ENCODE measurements at regions not wholly inside any gene's neighbourhood (a gene's known extent, or its start where the extent isn't known, plus 50 kb on each side); places are given as distances from the start of the nearest gene placed in this dataset.

GRCh38 chr6:8529250-8529649, 93.9 kb upstream of the SLC35B3 start:
- H3K36me3 Mint-ChIP-seq = no peaks in the 10 kb centered on the region
- H3K4me3 Mint-ChIP-seq = no peak overlapping the region
- ChIA-PET POLR2A (no interaction called here), CTCF (no interaction called here)
- no peaks in the 10 kb centered on the region for H3K27me3 Mint-ChIP-seq
- intact Hi-C loops (cut with micrococcal nuclease) = no loop called here
- no peak for DNase-seq
- no peak overlapping the region for H3K27ac Mint-ChIP-seq
- no peaks in the 10 kb centered on the region for H3K4me1 Mint-ChIP-seq (ENCODE audit: low read depth)
- no peaks in the 10 kb centered on the region for H3K9me3 Mint-ChIP-seq

DNA sequence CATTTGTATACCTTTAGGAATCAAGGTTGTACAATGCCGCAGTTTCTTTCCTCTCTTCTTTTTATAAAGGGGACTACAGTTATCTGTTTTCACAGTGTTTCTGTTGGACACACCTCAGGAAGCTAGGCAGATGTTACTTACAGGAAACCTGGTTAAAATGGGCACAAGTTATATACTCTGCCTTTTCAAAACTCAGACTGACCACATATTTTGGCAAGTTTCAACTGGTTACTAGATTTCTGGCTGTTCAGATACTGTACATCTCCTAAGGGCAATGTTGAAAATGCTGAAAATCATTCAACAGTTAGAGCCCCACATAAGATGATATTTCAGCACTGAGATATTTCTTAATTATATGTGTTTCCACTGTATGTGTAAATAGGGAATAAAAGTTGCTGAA, 92.5 kb upstream of the SLC35B3 start:
- Mint-ChIP-seq H3K4me3 (no peak overlapping the region), H3K27me3 (no peaks in the 10 kb centered on the region), H3K36me3 (no peaks in the 10 kb centered on the region), H3K27ac (no peak overlapping the region), H3K9me3 (peaks cover 3% of the 10 kb centered on the region), H3K4me1 (ENCODE audit: low read depth) (no peaks in the 10 kb centered on the region)
- CTCF ChIA-PET = no interaction called here
- intact Hi-C loops (cut with micrococcal nuclease) = no loop called here
- DNase-seq = no peak
- POLR2A ChIA-PET = no interaction called here

GRCh38 chr6:8526624-8527023, 91.3 kb upstream of the SLC35B3 start:
- no peak for DNase-seq
- POLR2A ChIA-PET = no interaction called here
- peaks cover 11% of the 10 kb centered on the region for H3K9me3 Mint-ChIP-seq
- intact Hi-C loops (cut with micrococcal nuclease) = no loop called here
- H3K4me1 Mint-ChIP-seq (ENCODE audit: low read depth) = no peaks in the 10 kb centered on the region
- H3K27ac Mint-ChIP-seq = no peak overlapping the region
- CTCF ChIA-PET = no interaction called here
- H3K4me3 Mint-ChIP-seq = no peak overlapping the region
- no peaks in the 10 kb centered on the region for H3K36me3 Mint-ChIP-seq
- no peaks in the 10 kb centered on the region for H3K27me3 Mint-ChIP-seq

DNA sequence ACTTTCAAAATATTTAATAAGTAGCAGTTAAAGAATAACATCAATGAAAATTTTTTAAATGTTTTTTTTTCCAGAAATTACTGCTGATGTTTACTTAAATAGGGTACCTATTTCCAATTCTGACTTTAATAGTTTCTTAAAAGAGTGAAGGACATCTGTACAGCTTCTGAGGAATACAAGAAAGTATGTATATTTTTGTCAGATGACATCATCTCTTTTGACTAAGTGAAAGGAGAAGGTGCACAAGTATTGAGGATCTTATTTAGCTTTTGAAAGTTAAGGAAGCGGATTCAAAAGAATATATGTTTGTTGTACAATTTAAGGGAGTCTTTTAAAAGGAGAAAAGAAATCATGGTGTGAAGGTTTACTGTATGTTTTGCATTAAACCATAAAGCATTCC, 90.0 kb upstream of the SLC35B3 start:
- Mint-ChIP-seq H3K36me3 (no peaks in the 10 kb centered on the region), H3K4me1 (ENCODE audit: low read depth) (no peaks in the 10 kb centered on the region), H3K27ac (no peak overlapping the region), H3K9me3 (peaks cover 19% of the 10 kb centered on the region), H3K4me3 (no peak overlapping the region), H3K27me3 (no peaks in the 10 kb centered on the region)
- intact Hi-C loops (cut with micrococcal nuclease) = no loop called here
- POLR2A ChIA-PET = no interaction called here
- DNase-seq = no peak
- CTCF ChIA-PET = no interaction called here

GRCh38 chr6:8513174-8513573, 77.8 kb upstream of the SLC35B3 start:
- intact Hi-C loops (cut with micrococcal nuclease) = no loop called here
- H3K9me3 Mint-ChIP-seq = no peaks in the 10 kb centered on the region
- H3K27ac Mint-ChIP-seq = no peak overlapping the region
- H3K4me3 Mint-ChIP-seq = no peak overlapping the region
- H3K4me1 Mint-ChIP-seq (ENCODE audit: low read depth) = no peaks in the 10 kb centered on the region
- no peaks in the 10 kb centered on the region for H3K27me3 Mint-ChIP-seq
- H3K36me3 Mint-ChIP-seq = no peaks in the 10 kb centered on the region
- POLR2A ChIA-PET = no interaction called here
- DNase-seq = no peak
- CTCF ChIA-PET = no interaction called here

DNA sequence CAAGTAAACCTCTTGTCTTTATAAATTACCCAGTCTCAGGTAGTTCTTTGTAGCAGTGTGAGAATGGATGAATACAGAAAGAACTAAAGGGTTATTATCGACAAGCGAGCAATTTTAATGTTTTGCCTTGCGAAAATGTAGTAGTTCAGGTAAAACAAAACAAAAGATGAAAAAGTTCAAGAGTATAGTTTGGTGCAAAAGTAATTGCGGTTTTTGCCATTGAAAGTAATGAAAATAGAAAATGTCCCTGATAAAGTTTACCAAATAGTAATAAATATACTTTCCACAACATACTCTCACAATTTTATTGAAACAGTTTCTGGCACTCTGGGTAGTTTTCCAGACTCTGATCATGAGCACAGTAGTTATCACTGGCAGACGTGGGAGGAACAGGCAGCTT, 71.9 kb upstream of the SLC35B3 start:
- Mint-ChIP-seq H3K36me3 (no peaks in the 10 kb centered on the region), H3K27ac (no peak overlapping the region)
- CTCF ChIA-PET = no interaction called here

DNA sequence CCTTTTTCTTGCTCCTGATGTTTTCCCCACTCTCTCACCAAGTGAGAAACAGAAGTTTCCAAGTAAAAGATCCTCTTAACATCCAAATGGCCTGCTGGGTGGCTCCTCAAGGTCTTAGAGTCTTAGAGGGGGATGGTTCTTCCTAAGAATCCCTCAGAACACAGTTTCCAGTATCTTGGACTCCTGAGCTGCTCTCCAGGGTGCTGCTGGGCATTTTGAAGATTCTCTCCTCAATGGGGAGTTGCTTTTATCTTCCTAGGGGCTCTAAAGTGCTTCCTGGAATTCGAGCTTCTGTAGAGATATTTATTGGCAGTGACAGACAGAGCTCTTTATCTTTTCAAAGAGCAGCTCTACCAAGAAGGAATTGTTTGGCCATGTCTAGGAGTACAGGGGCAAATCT, 70.8 kb upstream of the SLC35B3 start:
- Mint-ChIP-seq H3K4me1 (ENCODE audit: low read depth) (no peaks in the 10 kb centered on the region), H3K27ac (no peak overlapping the region), H3K27me3 (no peaks in the 10 kb centered on the region), H3K4me3 (no peak overlapping the region), H3K9me3 (peaks cover 2% of the 10 kb centered on the region), H3K36me3 (no peaks in the 10 kb centered on the region)
- POLR2A ChIA-PET = no interaction called here
- intact Hi-C loops (cut with micrococcal nuclease) = no loop called here
- DNase-seq = no peak
- CTCF ChIA-PET = no interaction called here

More for the DNA sequence above, 71.9 kb upstream of the SLC35B3 start:
- H3K27me3 Mint-ChIP-seq = no peaks in the 10 kb centered on the region
- intact Hi-C loops (cut with micrococcal nuclease) = no loop called here
- POLR2A ChIA-PET = no interaction called here
- DNase-seq = no peak
- no peak overlapping the region for H3K4me3 Mint-ChIP-seq
- H3K9me3 Mint-ChIP-seq = no peaks in the 10 kb centered on the region
- H3K4me1 Mint-ChIP-seq (ENCODE audit: low read depth) = no peaks in the 10 kb centered on the region

GRCh38 chr6:8499540-8499939, 64.2 kb upstream of the SLC35B3 start:
- POLR2A ChIA-PET = no interaction called here
- no peaks in the 10 kb centered on the region for H3K4me1 Mint-ChIP-seq (ENCODE audit: low read depth)
- no peak for DNase-seq
- CTCF ChIA-PET = no interaction called here
- H3K36me3 Mint-ChIP-seq = peaks cover 2% of the 10 kb centered on the region
- H3K4me3 Mint-ChIP-seq = no peak overlapping the region
- peaks cover 9% of the 10 kb centered on the region for H3K9me3 Mint-ChIP-seq
- H3K27me3 Mint-ChIP-seq = no peaks in the 10 kb centered on the region
- H3K27ac Mint-ChIP-seq = no peak overlapping the region
- intact Hi-C loops (cut with micrococcal nuclease) = no loop called here

DNA sequence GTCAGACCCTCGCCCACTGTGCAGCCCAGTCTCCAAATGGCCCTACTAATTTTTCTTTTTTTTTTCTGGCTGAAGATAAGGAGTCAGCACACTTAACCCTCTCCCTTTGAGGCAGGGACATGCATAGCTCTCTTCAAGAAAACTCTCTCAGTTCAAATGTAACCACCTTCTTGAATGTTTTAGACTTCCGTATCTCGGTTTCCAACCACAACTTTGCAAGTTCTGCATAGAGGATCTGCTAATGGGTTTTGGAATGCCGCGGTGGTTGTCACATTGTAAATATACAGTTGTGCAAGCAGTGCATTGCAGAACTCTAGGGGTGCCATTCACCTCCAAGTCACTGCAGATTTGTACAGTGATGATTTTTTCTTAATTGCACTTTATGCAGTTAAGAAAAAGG, 59.4 kb upstream of the SLC35B3 start:
- POLR2A ChIA-PET = no interaction called here

DNA sequence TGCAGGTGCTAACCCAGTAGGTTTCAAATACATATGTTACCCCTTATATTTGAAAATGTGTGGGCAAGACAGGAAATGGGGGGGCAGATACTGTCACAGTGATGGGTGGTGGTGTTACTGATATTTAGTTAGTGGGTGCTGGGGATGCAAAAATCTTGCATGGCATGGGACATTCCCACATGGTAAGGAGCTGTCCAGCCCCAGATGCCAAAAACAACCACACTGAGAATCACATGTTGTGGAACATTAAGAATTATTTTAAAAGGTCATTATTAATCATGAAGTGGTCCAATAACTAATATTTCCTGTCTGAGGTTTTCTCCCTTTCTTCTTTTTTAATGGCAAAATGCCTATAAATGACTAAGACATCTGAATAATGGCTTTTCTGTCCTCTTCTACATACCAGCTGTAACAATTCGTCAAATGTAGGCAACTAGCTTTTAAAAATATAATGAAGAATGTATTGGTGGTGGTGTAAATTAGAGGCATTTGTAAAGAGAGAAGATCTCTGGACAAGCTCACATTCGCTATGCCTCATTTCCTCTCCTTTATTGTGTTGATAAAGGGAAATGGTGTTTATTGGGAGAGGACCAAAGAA, 57.3 kb upstream of the SLC35B3 start:
- H3K27me3 Mint-ChIP-seq = no peaks in the 10 kb centered on the region
- H3K36me3 Mint-ChIP-seq = no peaks in the 10 kb centered on the region
- intact Hi-C loops (cut with micrococcal nuclease) = no loop called here
- H3K9me3 Mint-ChIP-seq = peaks cover 4% of the 10 kb centered on the region
- no peak for DNase-seq
- H3K27ac Mint-ChIP-seq = no peak overlapping the region
- ChIA-PET CTCF (interaction anchor here (1.0 kb wide), 1 partner anchor 11 kb away, joined by 3 read pairs; no protein-coding TSS in a partner anchor), POLR2A (no interaction called here)
- H3K4me3 Mint-ChIP-seq = no peak overlapping the region
- no peaks in the 10 kb centered on the region for H3K4me1 Mint-ChIP-seq (ENCODE audit: low read depth)

More for the DNA sequence above, 59.4 kb upstream of the SLC35B3 start:
- H3K36me3 Mint-ChIP-seq = peaks cover 2% of the 10 kb centered on the region
- no peak overlapping the region for H3K4me3 Mint-ChIP-seq
- peaks cover 7% of the 10 kb centered on the region for H3K9me3 Mint-ChIP-seq
- no peak overlapping the region for H3K27ac Mint-ChIP-seq
- DNase-seq = no peak
- H3K4me1 Mint-ChIP-seq (ENCODE audit: low read depth) = no peaks in the 10 kb centered on the region
- intact Hi-C loops (cut with micrococcal nuclease) = no loop called here
- no peaks in the 10 kb centered on the region for H3K27me3 Mint-ChIP-seq
- CTCF ChIA-PET = no interaction called here

Measured in activated CD4-positive, alpha-beta memory T cell treated with anti-CD3 and anti-CD28 coated beads for 36 hours (primary cell).